SK-N-DZ (cell line): ENCODE measurements at regions not wholly inside any gene's neighbourhood (a gene's known extent, or its start where the extent isn't known, plus 50 kb on each side); places are given as distances from the start of the nearest gene placed in this dataset.

Experiments used
- DNase-seq: peaks from one replicate; pipeline ENCODE4 v3.0.0-alpha.2; 2015; ENCODE audit warnings: low spot score

- DNase-seq: no peak
Observed at GRCh38 chr16:85255777-85256176, 143.5 kb upstream of the CIBAR2 start.

GRCh38 chr16:85256190-85256739 is 144.0 kb upstream of the CIBAR2 start:
- DNase-seq: no peak

GRCh38 chr16:85257483-85257882 is 145.2 kb upstream of the CIBAR2 start:
- no peak for DNase-seq

- no peak for DNase-seq
Observed at GRCh38 chr16:85258166-85258565, 145.9 kb upstream of the CIBAR2 start.

GRCh38 chr16:85258629-85259028 is 146.4 kb upstream of the CIBAR2 start:
- DNase-seq: no peak

- no peak for DNase-seq
Observed at GRCh38 chr16:85259115-85259831, 147.0 kb upstream of the CIBAR2 start.

- DNase-seq: no peak
Observed at GRCh38 chr16:85259832-85260167, 147.5 kb upstream of the CIBAR2 start.

GRCh38 chr16:85261204-85261603 is 148.9 kb upstream of the CIBAR2 start:
- no peak for DNase-seq

- DNase-seq: no peak
Observed at GRCh38 chr16:85261657-85262557, 149.6 kb upstream of the CIBAR2 start.

GRCh38 chr16:85262558-85263238 is 150.4 kb upstream of the CIBAR2 start:
- DNase-seq: no peak

GRCh38 chr16:85263239-85263585 is 150.9 kb upstream of the CIBAR2 start:
- no peak for DNase-seq

GRCh38 chr16:85264752-85265151 is 152.5 kb upstream of the CIBAR2 start:
- no peak for DNase-seq

GRCh38 chr16:85265161-85265784 is 153.0 kb upstream of the CIBAR2 start:
- no peak for DNase-seq

GRCh38 chr16:85265810-85266209 is 153.5 kb upstream of the CIBAR2 start:
- no peak for DNase-seq

- DNase-seq: peak; percentile 87
Observed at GRCh38 chr16:85266857-85267256, 154.6 kb upstream of the CIBAR2 start.

- DNase-seq: no peak
Observed at GRCh38 chr16:85267414-85267945, 155.2 kb upstream of the CIBAR2 start.

GRCh38 chr16:85269165-85269564 is 156.9 kb upstream of the CIBAR2 start:
- no peak for DNase-seq

GRCh38 chr16:85270374-85270773 is 158.1 kb upstream of the CIBAR2 start:
- DNase-seq: peak; percentile 77

GRCh38 chr16:85271198-85271597 is 158.9 kb upstream of the CIBAR2 start:
- no peak for DNase-seq

- no peak for DNase-seq
Observed at GRCh38 chr16:85273293-85273692, 161.0 kb upstream of the CIBAR2 start.

GRCh38 chr16:85274501-85274900 is 162.2 kb upstream of the CIBAR2 start:
- DNase-seq: no peak
